ENCODE measurements at regions not wholly inside any gene's neighbourhood (a gene's known extent, or its start where the extent isn't known, plus 50 kb on each side); places are given as distances from the start of the nearest gene placed in this dataset.

DNA sequence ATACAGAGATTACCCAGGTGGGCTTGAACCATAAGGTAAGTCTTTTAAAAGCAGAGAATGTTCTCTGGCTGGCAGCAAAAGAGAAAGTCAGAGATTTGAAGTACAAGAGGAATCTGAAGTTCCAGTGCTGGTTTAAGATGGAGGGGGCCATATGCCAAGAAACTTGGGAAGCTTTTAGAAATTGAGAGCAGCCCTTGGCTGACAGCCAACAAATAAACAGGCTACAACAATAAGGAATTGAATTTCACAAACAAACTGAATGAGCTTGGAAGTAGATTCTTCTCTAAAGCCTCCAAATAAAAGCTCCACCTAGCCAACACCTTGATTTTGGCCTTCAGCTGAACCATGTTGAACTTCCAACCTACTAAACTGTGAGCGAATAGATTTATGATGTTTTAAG lies 85.7 kb downstream of the TRIM42 start:
- no peak overlapping the region for H3K27ac Mint-ChIP-seq (ENCODE audit: low read depth, unreplicated experiment)
- ChIA-PET CTCF (interaction anchor here (2.0 kb wide), 1 partner anchor 9 kb away, joined by 4 read pairs; no protein-coding TSS in a partner anchor), POLR2A (no interaction called here)
- H3K36me3 Mint-ChIP-seq (ENCODE audit: insufficient read depth, unreplicated experiment) = no peaks in the 10 kb centered on the region
- no peaks in the 10 kb centered on the region for H3K4me1 Mint-ChIP-seq (ENCODE audit: insufficient read depth, unreplicated experiment)
- no peaks in the 10 kb centered on the region for H3K9me3 Mint-ChIP-seq (ENCODE audit: unreplicated experiment)
- H3K27me3 Mint-ChIP-seq (ENCODE audit: insufficient read depth, unreplicated experiment) = peaks cover 61% of the 10 kb centered on the region
- BruUV-seq (replicated peaks) = no TSS peak
- H3K4me3 Mint-ChIP-seq (ENCODE audit: unreplicated experiment) = no peak overlapping the region
- DNase-seq (ENCODE audit: unreplicated experiment) = no peak
- TF ChIP-seq, protein P1, sequence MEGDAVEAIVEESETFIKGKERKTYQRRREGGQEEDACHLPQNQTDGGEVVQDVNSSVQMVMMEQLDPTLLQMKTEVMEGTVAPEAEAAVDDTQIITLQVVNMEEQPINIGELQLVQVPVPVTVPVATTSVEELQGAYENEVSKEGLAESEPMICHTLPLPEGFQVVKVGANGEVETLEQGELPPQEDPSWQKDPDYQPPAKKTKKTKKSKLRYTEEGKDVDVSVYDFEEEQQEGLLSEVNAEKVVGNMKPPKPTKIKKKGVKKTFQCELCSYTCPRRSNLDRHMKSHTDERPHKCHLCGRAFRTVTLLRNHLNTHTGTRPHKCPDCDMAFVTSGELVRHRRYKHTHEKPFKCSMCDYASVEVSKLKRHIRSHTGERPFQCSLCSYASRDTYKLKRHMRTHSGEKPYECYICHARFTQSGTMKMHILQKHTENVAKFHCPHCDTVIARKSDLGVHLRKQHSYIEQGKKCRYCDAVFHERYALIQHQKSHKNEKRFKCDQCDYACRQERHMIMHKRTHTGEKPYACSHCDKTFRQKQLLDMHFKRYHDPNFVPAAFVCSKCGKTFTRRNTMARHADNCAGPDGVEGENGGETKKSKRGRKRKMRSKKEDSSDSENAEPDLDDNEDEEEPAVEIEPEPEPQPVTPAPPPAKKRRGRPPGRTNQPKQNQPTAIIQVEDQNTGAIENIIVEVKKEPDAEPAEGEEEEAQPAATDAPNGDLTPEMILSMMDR (IDR thresholded peaks at IDR 0.05; ENCODE audit: unreplicated experiment) = no peak
- intact Hi-C loops (cut with micrococcal nuclease) = no loop called here

DNA sequence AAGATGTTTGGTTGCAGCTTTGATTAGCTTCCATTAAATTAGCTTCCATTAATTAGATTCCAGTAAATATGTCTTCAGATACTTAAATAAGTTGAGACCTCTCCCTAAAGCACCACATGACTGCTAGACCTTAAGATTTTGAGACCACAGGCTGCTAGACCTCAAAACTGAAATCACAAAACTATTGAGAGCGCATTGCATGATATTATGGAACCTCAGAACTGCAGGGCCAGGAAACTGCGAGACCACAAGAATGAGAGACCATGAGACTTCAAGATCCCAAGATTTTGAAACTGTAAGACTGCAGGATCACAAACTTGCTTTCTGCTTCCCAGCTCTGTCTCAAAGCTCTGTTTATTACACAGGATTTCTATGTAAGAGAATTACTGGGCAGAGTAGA lies 87.4 kb downstream of the TRIM42 start:
- Mint-ChIP-seq H3K27me3 (ENCODE audit: insufficient read depth, unreplicated experiment) (peaks cover 53% of the 10 kb centered on the region), H3K36me3 (ENCODE audit: insufficient read depth, unreplicated experiment) (no peaks in the 10 kb centered on the region), H3K4me1 (ENCODE audit: insufficient read depth, unreplicated experiment) (no peaks in the 10 kb centered on the region), H3K27ac (ENCODE audit: low read depth, unreplicated experiment) (no peak overlapping the region), H3K9me3 (ENCODE audit: unreplicated experiment) (no peaks in the 10 kb centered on the region), H3K4me3 (ENCODE audit: unreplicated experiment) (no peak overlapping the region)
- TF ChIP-seq, protein P1 (IDR thresholded peaks at IDR 0.05; ENCODE audit: unreplicated experiment) = no peak
- intact Hi-C loops (cut with micrococcal nuclease) = no loop called here
- POLR2A ChIA-PET = no interaction called here
- no TSS peak for BruUV-seq (replicated peaks)
- no peak for DNase-seq (ENCODE audit: unreplicated experiment)
- CTCF ChIA-PET = interaction anchor here (1.1 to 2.0 kb wide), 2 partner anchors 11 to 1204 kb away, joined by 4 read pairs; no protein-coding TSS in a partner anchor

DNA sequence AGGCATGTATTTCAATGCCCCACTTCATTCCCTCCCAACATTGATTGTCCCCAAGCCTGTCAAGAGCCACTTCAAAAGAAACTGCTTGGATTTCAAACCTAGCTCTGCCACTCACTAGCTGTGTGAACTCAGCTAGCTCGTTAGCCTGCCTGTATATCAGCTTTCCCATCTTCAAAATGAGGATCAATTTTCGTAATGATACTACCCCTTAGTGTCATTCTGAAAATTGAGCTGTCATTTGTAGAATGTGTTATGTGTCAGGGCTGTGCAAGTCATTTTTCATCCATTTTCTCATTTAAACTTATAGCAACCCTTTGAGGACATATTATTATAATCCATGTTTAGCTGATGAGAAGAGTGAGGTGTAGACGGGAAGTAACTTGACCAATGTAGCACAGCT lies 88.6 kb downstream of the TRIM42 start:
- no peak for DNase-seq (ENCODE audit: unreplicated experiment)
- no peak overlapping the region for H3K4me3 Mint-ChIP-seq (ENCODE audit: unreplicated experiment)
- H3K27ac Mint-ChIP-seq (ENCODE audit: low read depth, unreplicated experiment) = no peak overlapping the region
- no TSS peak for BruUV-seq (replicated peaks)
- H3K4me1 Mint-ChIP-seq (ENCODE audit: insufficient read depth, unreplicated experiment) = no peaks in the 10 kb centered on the region
- ChIA-PET CTCF (interaction anchor here (0.6 kb wide), 1 partner anchor 153 kb away, joined by 4 read pairs; no protein-coding TSS in a partner anchor), POLR2A (no interaction called here)
- TF ChIP-seq, protein P1 (IDR thresholded peaks at IDR 0.05; ENCODE audit: unreplicated experiment) = no peak
- no peaks in the 10 kb centered on the region for H3K9me3 Mint-ChIP-seq (ENCODE audit: unreplicated experiment)
- peaks cover 51% of the 10 kb centered on the region for H3K27me3 Mint-ChIP-seq (ENCODE audit: insufficient read depth, unreplicated experiment)
- H3K36me3 Mint-ChIP-seq (ENCODE audit: insufficient read depth, unreplicated experiment) = no peaks in the 10 kb centered on the region
- intact Hi-C loops (cut with micrococcal nuclease) = no loop called here

DNA sequence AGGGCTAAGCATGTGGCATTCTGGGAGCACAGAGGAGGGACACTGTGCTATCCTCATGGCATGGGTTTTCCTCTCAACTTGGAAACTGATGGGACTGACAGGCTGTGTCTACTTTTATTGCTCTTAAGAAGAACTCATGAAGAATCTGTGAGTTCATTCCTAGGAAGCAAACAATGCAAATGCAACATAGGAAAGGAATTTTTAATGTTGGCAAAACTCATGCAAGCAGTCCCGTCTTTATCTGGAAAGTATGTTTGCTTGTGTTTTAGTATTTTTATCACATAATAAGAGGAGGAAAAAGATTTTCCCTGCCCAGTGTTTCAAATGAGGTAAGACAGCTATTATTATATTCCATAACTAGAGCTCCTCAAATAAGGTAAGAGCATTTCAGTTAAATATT lies 89.7 kb downstream of the TRIM42 start:
- Mint-ChIP-seq H3K27ac (ENCODE audit: low read depth, unreplicated experiment) (no peak overlapping the region), H3K9me3 (ENCODE audit: unreplicated experiment) (no peaks in the 10 kb centered on the region), H3K27me3 (ENCODE audit: insufficient read depth, unreplicated experiment) (peaks cover 42% of the 10 kb centered on the region), H3K36me3 (ENCODE audit: insufficient read depth, unreplicated experiment) (no peaks in the 10 kb centered on the region), H3K4me1 (ENCODE audit: insufficient read depth, unreplicated experiment) (no peaks in the 10 kb centered on the region), H3K4me3 (ENCODE audit: unreplicated experiment) (no peak overlapping the region)
- intact Hi-C loops (cut with micrococcal nuclease) = no loop called here
- BruUV-seq (replicated peaks) = no TSS peak
- ChIA-PET CTCF (interaction anchor here (0.8 kb wide), 1 partner anchor 14 kb away, joined by 3 read pairs; no protein-coding TSS in a partner anchor), POLR2A (no interaction called here)
- DNase-seq (ENCODE audit: unreplicated experiment) = no peak
- TF ChIP-seq, protein P1 (IDR thresholded peaks at IDR 0.05; ENCODE audit: unreplicated experiment) = no peak

Data from MCF 10A (cell line).